ENCODE measurements at regions not wholly inside any gene's neighbourhood (a gene's known extent, or its start where the extent isn't known, plus 50 kb on each side); places are given as distances from the start of the nearest gene placed in this dataset.

DNA sequence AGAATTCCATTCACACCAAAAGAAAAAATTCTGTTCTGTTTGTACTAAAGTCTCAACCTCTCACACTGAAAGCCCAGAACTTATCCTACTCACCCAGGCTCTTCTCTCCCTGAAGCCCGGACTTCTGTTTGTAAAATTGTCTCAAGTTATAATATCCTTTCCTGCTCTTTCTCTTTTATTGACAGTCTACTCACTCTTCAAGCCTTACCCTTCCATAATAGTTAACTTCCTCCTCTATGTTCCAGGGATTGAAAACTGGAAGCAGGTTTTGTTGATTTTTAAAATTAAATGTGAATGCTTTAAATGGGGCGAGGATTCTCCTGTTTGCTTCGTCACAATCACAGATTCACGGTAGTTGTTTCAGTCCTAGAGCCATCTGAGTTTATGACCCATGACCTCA is 51.7 kb upstream of the CCDC112 start:
- TF ChIP-seq, protein P1, sequence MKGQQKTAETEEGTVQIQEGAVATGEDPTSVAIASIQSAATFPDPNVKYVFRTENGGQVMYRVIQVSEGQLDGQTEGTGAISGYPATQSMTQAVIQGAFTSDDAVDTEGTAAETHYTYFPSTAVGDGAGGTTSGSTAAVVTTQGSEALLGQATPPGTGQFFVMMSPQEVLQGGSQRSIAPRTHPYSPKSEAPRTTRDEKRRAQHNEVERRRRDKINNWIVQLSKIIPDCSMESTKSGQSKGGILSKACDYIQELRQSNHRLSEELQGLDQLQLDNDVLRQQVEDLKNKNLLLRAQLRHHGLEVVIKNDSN (IDR thresholded peaks at IDR 0.05), result no peak
- no peak for TF ChIP-seq EP300 (IDR thresholded peaks at IDR 0.05; ENCODE audit: borderline replicate concordance)
- no peak for TF ChIP-seq CREB1 (IDR thresholded peaks at IDR 0.05; ENCODE audit: low read depth)
- TF ChIP-seq, protein P2, sequence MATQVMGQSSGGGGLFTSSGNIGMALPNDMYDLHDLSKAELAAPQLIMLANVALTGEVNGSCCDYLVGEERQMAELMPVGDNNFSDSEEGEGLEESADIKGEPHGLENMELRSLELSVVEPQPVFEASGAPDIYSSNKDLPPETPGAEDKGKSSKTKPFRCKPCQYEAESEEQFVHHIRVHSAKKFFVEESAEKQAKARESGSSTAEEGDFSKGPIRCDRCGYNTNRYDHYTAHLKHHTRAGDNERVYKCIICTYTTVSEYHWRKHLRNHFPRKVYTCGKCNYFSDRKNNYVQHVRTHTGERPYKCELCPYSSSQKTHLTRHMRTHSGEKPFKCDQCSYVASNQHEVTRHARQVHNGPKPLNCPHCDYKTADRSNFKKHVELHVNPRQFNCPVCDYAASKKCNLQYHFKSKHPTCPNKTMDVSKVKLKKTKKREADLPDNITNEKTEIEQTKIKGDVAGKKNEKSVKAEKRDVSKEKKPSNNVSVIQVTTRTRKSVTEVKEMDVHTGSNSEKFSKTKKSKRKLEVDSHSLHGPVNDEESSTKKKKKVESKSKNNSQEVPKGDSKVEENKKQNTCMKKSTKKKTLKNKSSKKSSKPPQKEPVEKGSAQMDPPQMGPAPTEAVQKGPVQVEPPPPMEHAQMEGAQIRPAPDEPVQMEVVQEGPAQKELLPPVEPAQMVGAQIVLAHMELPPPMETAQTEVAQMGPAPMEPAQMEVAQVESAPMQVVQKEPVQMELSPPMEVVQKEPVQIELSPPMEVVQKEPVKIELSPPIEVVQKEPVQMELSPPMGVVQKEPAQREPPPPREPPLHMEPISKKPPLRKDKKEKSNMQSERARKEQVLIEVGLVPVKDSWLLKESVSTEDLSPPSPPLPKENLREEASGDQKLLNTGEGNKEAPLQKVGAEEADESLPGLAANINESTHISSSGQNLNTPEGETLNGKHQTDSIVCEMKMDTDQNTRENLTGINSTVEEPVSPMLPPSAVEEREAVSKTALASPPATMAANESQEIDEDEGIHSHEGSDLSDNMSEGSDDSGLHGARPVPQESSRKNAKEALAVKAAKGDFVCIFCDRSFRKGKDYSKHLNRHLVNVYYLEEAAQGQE (IDR thresholded peaks at IDR 0.05; ENCODE audit: low read depth), result no peak
- TF ChIP-seq EGR1 (IDR thresholded peaks at IDR 0.05), result no peak
- TF ChIP-seq NFIC (IDR thresholded peaks at IDR 0.05), result no peak
- no peak for TF ChIP-seq TAF1 (IDR thresholded peaks at IDR 0.05; ENCODE audit: low read depth)
- no peak for TF ChIP-seq YY1 (IDR thresholded peaks at IDR 0.05; ENCODE audit: low read depth)
- no peak for TF ChIP-seq FOXM1 (IDR thresholded peaks at IDR 0.05; ENCODE audit: borderline replicate concordance, low read depth)
- TF ChIP-seq, protein P3, sequence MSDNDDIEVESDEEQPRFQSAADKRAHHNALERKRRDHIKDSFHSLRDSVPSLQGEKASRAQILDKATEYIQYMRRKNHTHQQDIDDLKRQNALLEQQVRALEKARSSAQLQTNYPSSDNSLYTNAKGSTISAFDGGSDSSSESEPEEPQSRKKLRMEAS (IDR thresholded peaks at IDR 0.05), result no peak
- no peak for TF ChIP-seq TCF12 (IDR thresholded peaks at IDR 0.05; ENCODE audit: low read depth)
- TF ChIP-seq CEBPB (IDR thresholded peaks at IDR 0.05), result no peak
- no peak for TF ChIP-seq TEAD4 (IDR thresholded peaks at IDR 0.05)
- TF ChIP-seq RAD21 (IDR thresholded peaks at IDR 0.05; ENCODE audit: low read depth), result no peak

Data from Ishikawa (cell line).